HL-60 (cell line): ENCODE measurements at regions not wholly inside any gene's neighbourhood (a gene's known extent, or its start where the extent isn't known, plus 50 kb on each side); places are given as distances from the start of the nearest gene placed in this dataset.

Source experiments
- DNase-seq, 2 experiments: peaks; one replicate each; pipeline ENCODE4 v3.0.0-alpha.2; 2010 to 2020; ENCODE audit warnings: low read depth in 1 of 2, low spot score in 1 of 2
- H3K27ac ChIP-seq: fragments of 250-450 bp; sonication (Bioruptor Pico); replicated peaks from 2 replicates; pipeline ENCODE4 v1.5.1; 2020; ENCODE audit warnings: mild to moderate bottlenecking, moderate library complexity
- H3K27me3 ChIP-seq: fragments of 250-450 bp; sonication (Bioruptor Pico); 2 replicates; pipeline ENCODE4 v1.5.1; 2021; ENCODE audit warnings: mild to moderate bottlenecking, moderate library complexity; ENCODE audit not compliant: insufficient read depth, poor library complexity, severe bottlenecking
- H3K4me3 ChIP-seq: replicated peaks from 2 replicates; pipeline ENCODE4 v1.5.1; 2011; ENCODE audit warnings: mild to moderate bottlenecking, control low read depth, low read length; ENCODE audit not compliant: insufficient read depth
- GABPA ChIP-seq: IDR thresholded peaks from 2 replicates; pipeline ENCODE4 v1.6.1; 2012; ENCODE audit warnings: low read depth
- POLR2AphosphoS5 ChIP-seq: IDR thresholded peaks from 2 replicates; pipeline ENCODE4 v1.6.1; 2012; ENCODE audit warnings: low read depth
- REST ChIP-seq: IDR thresholded peaks from 2 replicates; pipeline ENCODE4 v1.6.1; 2012; ENCODE audit warnings: low read depth; ENCODE audit not compliant: insufficient replicate concordance
- SPI1 ChIP-seq: IDR thresholded peaks from 2 replicates; pipeline ENCODE4 v1.6.1; 2012; ENCODE audit warnings: low read depth, mild to moderate bottlenecking, borderline replicate concordance
- TF ChIP-seq, protein P1 (sequence below): IDR thresholded peaks from one replicate; pipeline ENCODE4 v1.5.1; 2011; ENCODE audit warnings: low read length, control low read depth, inconsistent platforms; ENCODE audit not compliant: insufficient read depth

DNA sequence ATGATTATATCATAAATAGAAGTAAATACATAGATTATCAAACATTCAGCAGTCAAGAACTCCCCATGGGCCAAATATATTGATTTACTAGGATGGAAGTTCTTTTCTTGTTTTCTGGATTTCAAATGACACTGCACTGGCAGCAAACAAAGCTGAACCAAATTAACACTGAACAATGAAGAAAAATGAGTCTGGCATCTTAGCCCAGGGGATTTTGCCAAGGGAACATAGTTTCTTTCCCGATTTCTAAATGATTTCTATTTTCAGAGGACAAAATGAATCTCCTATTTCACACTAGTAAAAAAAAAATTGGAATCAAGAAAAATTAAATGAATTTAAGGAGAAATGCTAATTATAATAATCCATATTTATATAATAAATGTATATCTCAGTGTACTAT, 116.9 kb upstream of the FAM174A start:
- H3K27me3 ChIP-seq, result no peaks in the 10 kb centered on the region
- TF ChIP-seq GABPA (no peak), POLR2AphosphoS5 (no peak), REST (no peak), SPI1 (no peak)
- TF ChIP-seq, protein P1, sequence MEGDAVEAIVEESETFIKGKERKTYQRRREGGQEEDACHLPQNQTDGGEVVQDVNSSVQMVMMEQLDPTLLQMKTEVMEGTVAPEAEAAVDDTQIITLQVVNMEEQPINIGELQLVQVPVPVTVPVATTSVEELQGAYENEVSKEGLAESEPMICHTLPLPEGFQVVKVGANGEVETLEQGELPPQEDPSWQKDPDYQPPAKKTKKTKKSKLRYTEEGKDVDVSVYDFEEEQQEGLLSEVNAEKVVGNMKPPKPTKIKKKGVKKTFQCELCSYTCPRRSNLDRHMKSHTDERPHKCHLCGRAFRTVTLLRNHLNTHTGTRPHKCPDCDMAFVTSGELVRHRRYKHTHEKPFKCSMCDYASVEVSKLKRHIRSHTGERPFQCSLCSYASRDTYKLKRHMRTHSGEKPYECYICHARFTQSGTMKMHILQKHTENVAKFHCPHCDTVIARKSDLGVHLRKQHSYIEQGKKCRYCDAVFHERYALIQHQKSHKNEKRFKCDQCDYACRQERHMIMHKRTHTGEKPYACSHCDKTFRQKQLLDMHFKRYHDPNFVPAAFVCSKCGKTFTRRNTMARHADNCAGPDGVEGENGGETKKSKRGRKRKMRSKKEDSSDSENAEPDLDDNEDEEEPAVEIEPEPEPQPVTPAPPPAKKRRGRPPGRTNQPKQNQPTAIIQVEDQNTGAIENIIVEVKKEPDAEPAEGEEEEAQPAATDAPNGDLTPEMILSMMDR, result no peak
- DNase-seq, result no peak
- H3K27ac ChIP-seq, result no peak overlapping the region
- H3K4me3 ChIP-seq, result no peak overlapping the region

DNA sequence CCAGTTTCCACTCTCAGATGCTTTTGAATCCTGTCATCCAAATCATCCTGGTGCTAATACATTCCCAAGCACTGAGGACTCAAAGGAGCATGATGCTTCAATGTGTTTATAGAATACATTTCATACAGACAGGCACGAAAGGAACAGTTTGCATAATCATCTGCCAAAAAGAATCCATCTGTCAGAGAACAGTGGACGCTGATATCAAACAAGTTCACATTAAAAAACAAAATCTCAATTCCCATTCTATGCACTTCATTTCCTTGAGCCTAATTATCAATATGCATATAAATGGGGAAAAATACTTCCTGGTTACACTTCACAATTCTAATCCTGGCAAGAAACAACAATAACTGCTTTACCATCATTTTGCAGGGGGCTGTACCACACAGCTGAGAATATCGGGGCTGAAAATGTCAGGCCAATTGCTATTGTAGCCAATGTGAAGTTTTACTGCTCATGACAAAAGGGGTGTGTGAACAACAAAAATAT, 125.5 kb upstream of the FAM174A start:
- no peak overlapping the region for H3K4me3 ChIP-seq
- no peak for DNase-seq

GRCh38 chr5:100407053-100407452, 128.1 kb upstream of the FAM174A start:
- DNase-seq, result no peak
- no peaks in the 10 kb centered on the region for H3K27me3 ChIP-seq
- H3K4me3 ChIP-seq, result no peak overlapping the region
- TF ChIP-seq REST (no peak), SPI1 (no peak), POLR2AphosphoS5 (no peak), GABPA (no peak)
- TF ChIP-seq, protein P1, result no peak
- no peak overlapping the region for H3K27ac ChIP-seq

More for the DNA sequence above, 125.5 kb upstream of the FAM174A start:
- H3K27ac ChIP-seq, result no peak overlapping the region
- TF ChIP-seq SPI1, result no peak
- no peak for TF ChIP-seq REST
- no peak for TF ChIP-seq GABPA
- TF ChIP-seq, protein P1, result no peak
- no peak for TF ChIP-seq POLR2AphosphoS5
- H3K27me3 ChIP-seq, result no peaks in the 10 kb centered on the region
